HuH-7 (cell line): ENCODE measurements at regions not wholly inside any gene's neighbourhood (a gene's known extent, or its start where the extent isn't known, plus 50 kb on each side); places are given as distances from the start of the nearest gene placed in this dataset.

ENCODE experiments used
- DNase-seq: peaks from one replicate; pipeline ENCODE4 v3.0.0; 2011; ENCODE audit warnings: low spot score

DNA sequence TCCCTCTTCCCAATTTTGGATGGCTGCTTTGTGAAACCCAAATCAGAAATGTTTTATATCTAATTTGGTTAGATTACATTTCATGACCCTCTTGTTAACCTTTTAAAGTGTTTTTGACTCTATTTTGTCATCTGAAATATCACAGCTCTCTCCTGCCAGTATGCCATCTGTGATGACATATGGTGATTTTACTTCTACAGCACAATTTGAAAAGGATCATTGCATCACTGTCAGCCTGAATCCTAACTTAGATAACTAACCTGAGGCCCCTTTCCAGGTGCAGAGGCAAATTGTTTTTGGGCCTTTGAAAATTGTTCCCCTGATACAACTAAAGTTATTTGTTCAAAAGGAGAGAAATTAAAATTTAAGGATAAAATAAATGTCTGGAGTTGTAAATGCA is 1023.4 kb upstream of the LRRTM1 start:
- DNase-seq, result no peak

DNA sequence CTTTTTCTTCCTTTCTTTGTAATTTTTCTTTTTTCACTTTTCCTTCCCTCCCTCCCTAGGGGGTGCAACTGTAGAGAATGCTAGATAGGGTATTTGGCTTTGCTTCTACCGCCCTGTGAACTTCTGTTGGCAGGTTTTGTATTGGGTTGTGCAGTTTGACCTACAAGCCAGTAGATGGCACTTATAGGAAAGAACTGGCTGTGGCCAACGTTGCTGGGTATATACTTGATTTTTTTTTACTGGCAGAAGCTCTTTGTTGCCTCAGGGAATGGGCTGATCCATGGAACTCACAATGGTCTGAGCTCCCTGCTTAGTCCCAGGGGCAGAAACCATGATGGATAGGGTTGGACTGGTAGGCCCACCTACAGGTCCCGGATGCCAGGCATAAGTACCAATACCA is 1019.5 kb upstream of the LRRTM1 start:
- peak; percentile 1 for DNase-seq

DNA sequence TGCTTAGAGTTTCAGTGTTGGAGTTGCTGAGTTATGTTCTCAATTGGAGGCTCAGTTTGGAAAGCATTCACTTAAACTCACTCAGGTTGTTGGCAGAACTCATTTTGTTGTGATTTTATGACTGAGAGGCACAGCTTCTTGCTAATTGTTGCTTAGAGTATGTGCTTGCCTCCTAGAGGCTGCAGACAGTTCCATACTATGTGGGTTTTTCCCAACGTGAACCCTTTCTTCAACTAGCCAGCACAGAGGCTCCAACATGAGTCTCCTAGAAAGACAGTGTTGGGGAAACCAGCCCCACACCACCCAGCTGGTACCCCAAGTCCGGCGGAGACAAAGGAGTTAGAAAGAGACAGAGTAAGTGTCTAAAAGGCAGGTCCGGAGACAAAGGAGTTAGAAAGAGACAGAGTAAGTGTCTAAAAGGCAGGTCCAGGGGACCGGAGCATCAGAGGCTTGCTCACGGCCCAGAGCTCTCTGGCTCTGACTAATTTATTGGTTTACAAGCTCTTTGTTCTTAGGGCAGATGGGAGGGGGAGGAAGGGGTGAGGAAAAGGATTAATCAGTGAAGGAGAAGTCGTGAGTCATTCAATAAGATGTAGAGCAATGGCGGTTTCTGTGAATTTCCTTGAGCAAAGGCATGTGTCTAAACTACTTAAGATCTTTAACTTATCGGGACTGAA is 999.7 kb upstream of the LRRTM1 start:
- no peak for DNase-seq

DNA sequence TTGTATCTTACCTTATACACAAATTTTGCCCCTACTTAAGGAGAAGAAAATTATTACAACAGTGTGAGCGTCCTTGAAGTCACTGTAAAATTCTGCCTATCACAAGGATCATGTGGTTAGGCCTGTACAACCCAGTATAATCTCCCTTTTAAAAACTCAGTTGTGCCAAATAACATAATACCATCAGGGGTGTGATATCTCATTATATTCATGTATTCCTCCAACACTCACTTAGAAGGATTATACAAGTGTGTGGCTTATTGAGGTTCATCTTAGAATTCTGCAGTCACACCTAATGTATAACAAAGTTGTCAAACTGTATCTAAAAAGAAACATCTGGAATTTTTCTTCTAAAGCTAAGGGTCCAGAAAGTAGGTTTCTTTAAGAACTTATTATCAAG is 998.8 kb upstream of the LRRTM1 start:
- DNase-seq, result no peak

DNA sequence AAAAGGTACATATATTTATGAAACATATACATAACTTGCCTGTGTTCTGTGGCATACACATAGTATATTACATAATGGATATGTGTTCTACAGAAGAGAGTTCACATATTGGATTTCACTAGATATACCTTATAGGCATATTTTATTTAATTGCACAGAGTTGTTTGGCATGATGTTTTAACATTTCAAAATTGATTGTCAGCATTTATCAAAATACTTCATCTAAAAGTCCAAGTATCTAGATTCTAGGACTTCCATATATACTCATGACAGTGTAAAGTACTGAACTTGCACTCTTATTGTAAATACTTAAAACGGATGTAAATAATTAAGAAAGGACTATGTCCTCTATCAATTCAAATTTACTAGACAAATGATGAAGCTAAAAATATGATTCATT is 995.3 kb upstream of the LRRTM1 start:
- no peak for DNase-seq

DNA sequence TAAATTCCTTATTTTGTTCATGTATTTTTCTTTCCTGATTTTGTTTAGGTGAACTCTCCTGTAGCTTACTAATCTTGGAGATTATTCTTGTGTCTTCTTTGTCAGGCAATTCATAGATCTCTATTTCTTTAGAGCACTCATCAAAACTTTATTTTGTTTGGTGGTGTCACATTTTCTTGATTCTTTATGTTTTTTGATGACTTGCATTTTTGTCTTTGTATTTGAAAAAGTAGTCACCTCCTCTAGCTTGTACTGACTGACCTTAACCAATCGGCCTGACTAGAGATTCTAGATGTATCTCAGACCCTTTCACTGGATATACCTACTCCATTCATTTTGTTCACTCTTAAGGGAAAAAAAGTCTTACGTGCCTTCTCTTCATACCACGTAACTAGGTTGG is 986.3 kb upstream of the LRRTM1 start:
- no peak for DNase-seq

DNA sequence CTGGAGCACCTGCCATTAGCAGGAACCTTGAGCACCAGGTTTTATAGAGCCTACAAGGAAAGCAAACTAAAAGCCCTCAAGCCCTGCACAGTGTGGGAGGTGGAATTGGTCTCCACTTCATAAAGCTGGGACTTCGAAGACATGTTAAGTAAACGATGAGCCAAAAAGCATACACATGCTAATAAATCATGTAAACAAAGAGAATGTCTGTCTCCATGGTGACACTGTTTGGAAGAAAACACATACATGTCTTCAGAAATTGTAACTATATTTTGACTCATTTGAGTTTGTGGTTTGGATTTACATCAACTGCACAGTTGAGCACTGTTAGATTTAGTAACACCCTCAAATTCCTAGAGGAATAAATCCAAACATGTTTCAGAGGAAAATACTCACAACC is 978.5 kb upstream of the LRRTM1 start:
- DNase-seq, result no peak

DNA sequence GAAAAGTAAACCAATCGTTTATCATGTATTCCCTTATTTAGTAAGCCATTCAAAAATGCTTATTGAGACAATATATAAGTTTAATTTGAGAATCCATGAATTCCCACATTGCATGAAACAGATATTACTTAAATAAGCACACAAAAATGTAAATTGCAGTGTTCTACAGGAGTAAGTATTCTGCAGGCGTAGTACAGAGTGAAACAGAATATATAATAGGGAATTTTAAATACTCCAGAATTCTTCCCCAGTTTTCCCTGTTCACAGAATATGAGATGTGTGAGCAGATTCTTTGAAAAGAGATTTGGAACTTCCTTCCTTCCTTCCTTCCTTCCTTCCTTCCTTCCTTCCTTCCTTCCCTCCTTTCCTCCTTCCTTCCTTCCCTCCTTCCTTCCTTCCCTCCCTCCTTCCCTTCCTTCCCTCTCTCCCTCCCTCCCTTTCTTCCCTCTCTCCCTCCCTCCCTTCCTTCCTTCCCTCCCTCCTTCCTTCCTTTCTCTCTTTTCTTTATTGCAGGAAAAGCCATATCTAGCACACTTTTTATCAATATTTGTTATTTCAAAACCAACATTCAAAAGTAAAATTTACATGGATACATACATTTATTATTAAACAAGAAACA is 977.7 kb upstream of the LRRTM1 start:
- no peak for DNase-seq

DNA sequence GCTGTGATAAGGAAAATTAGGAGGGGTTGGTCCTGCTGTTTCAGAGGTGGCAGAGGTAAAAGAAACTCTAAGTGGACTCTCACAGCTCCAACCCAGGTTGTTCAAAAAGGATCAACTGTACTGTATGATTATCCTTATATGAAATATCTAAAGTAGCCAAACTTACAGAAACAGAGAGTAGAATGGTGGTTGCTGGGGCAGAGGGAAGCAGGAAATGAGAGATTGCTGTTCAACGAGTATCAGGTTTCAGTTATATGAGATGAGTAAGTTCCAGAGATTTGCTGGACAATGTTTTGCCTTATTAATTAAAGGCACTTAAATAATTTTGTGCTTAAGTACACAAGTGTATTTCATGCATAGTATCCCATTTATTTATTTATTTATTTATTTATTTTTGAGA is 972.0 kb upstream of the LRRTM1 start:
- no peak for DNase-seq

DNA sequence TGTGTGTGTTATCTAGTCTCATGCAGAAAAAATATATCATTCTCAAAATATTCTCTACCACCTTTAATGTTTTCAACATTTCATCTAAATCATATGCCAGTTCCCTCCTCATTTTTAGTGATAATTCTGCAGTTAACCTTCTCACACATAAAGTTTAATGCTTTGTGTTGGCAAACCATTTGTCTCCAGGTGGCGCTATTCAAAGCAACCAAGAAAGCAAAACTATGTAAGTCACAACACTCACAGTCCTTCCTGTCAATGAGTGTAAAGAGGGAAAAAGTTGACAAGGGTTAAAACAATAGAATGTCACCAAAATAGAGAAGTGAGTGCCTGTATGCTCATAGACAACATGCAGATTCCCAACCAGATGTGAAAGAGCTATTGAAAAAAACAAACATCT is 961.6 kb upstream of the LRRTM1 start:
- DNase-seq, result no peak

DNA sequence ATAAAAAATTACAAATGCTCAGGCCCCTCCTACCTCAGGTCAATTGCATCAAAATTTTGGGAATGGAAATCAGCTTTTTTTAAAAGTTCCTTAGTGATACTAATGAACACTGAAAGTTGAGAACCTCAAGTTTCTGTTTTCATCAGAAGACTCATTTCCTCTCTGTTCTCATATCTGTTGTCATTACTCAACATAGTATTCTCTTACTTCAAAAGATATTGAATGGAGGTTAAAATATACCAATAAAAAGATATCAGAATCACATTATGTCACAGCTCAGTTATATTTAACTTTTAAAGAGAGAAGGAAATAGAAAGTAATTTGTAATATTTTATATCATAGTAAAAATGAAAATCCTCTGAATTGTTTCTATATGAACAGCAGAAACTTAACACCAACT is 959.4 kb upstream of the LRRTM1 start:
- no peak for DNase-seq

DNA sequence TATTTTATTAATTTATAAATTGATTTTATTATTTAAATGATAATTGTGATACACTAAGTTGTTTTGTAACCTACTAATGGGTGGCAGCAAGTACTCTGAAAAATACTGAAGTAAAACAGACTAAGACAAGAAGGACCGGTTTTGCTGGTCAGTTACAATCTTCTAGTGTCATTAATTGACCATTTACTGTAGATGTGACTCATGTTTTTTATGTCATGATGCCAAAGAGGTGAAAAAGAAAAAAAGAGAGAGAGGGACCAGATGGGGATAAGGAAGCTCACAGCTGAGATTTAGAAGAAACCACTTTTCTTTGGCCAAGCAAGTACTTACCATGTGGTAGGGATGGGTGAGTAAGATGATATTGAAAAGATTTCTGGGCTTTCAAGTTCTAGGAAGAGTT is 955.8 kb upstream of the LRRTM1 start:
- no peak for DNase-seq

DNA sequence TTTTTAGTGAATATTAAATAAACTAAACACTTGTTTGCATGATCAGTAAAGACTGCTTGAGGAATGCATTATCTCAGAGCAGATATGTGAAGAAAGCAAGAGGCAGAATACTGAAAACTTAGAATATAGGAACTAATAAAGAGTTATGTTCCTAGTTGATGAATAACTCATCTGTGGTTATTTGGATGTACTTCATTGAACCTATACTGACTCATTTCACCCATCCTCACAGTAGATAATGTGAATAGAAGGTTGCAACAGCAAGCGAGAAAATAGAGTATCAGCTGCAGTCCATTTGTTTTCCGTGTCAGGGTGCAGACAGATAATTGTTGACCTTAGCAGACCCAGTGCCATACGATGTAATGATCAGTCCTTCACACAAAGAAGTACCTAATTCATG is 945.7 kb upstream of the LRRTM1 start:
- no peak for DNase-seq

DNA sequence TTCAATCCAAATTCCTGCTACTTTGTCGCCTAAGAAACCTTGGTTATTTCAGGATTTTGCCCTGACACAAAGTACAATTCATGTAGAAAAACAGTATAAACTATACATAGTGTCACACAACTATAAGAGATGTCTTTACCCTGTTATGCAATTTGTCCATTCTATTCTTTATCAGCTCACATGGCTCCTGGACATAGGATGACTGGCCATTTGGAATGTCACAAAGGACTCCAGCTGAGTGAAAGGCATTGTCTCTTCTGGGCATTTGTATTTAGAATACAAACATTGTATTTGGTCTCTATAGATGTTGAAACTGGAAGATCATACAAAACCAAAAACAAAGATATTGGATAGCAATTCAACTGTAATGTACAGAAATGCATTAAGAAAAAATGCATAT is 944.6 kb upstream of the LRRTM1 start:
- no peak for DNase-seq

DNA sequence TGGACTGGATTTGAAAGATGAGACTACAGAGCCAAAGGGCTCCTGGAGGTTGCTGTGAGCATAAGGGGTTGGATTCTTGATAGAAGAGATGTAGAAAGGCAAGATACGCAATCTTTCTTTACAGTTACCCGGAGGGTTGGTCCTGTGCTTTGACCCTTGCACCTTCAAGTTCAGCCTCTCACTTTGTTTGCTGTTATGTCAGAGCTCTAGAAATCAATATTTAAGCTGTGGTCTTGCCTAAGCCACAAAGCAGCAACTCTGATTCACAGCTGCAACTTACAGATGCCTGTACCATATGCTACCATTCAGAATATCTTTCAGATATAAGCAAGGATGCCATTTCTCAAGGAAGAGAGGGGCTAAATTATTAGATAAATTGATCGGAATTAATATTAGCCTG is 943.1 kb upstream of the LRRTM1 start:
- DNase-seq, result peak; percentile 24

DNA sequence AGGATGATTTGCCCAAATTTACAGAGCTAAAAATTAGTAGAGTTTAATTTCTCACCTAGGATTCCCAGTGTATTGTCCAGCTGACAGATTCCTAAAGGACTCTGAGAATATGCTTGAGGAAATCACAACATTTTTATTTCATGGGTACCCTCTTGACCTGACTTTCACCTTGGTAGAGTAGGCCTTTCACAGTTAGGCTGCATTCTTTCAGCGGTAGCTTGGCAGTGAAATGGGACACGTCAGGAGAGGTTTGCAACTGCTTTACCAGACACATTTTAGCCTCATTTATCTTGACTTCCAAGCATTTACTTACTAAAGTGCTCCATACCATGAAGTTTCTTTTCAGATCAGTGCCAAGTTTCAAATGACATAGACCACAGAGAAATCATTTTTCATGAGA is 937.9 kb upstream of the LRRTM1 start:
- DNase-seq, result no peak

DNA sequence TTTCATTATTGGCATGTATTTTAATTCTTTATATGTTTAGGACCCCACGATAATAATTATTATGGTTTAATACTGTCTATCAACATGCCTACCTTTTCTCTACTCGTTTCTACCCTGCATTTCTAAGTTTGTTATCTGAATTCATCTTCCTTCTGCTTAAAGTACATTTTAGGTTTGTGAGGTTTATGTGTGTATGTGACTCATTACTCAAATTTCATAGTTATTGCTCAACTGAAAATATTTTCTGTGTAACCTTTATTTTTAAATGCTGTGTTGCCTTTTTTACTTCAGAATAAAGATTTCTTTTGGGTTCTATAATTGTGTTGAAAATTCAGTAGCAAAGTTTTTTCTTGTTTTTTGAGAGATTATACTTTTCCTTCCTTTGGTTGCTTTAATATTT is 933.9 kb upstream of the LRRTM1 start:
- DNase-seq, result no peak

DNA sequence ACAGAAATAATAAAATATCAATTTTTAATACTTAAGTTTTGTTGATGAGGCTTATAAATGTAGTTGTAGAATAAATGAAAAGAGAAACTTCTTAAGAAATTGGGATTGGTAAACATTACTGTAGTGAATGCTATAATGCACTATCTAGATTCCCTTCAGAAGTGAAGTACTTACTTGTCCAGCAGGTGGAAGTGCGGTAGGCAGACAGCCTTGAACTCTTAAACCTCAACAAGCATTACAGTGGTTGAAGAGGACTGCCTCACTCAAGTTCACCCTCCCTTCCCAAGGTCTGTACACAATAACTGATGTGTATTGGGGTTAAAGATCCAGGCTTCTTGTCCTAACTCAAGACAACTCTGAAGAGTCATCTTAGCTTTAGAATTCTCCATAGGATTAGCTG is 931.0 kb upstream of the LRRTM1 start:
- no peak for DNase-seq

DNA sequence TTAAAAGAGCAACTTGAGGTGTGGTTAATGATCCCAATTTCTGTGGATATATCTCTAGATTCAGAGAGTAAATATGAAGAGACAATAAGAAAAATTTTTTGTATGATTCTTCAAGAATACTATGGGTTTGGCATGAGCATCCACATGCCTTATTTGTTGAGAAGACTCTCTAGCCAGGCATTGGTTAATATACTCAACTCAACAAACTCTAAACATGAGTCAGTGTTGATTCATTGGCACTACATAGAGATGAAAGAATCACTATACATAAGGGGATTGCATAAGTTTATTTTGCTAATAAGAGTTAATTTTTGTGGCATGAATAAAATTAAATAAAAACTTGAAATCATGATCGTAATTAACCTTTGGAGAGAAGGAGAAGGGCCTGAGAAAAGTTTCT is 930.2 kb upstream of the LRRTM1 start:
- DNase-seq, result no peak

DNA sequence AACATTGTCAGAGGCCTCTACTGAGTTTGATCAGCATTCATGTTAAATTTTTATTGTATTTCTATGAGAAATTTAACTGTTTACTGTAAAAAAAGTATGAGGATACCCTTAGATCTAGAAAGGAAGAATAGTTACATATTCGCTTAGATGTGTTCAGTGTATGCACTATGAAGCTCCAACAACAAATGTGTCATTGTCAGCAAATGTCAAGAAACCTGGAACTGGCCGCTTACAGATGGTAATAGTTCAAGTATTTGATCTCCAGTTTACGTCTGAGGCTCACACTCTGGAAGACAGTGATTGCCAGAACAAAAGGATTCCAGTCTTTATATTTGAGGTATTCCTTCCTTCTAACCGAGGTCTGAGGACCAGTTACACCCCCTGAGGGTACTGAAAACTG is 921.2 kb upstream of the LRRTM1 start:
- DNase-seq, result no peak

DNA sequence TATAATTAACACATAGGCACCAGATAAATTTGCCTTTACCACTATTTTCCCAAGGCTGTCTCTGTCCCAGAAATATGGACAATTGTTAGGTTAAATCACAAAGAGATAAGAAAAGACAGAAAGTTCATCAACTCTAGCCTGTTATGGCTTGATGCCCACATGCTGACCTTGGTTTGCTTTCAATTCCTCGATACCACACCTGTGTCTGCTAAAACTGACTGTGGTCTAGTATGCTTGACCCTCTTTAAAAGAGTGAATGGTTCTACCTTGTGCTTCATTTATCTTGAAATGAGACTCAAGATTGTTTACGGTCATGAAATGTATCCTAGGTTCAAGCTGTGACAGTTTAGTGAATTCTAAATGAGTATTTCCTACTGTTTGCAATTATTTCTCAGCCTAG is 909.0 kb upstream of the LRRTM1 start:
- DNase-seq, result no peak

DNA sequence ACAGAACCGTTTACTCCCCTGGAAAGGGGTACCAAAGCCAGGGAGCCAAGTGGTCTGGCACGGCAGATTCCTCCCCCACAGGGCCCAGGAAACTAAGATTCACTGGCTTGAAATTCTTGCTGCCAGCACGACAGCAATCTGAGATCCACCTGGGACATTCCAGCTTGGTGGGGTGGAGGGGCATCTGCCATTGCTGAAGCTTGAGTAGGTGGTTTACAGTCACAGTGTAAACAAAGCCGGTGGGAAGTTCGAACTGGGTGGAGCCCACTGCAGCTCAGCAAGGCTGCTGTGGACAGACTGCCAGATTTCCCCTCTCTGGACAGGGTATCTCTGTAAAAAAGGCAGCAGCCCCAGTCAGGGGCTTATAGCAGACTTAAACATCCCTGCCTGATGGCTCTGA is 901.7 kb upstream of the LRRTM1 start:
- no peak for DNase-seq

DNA sequence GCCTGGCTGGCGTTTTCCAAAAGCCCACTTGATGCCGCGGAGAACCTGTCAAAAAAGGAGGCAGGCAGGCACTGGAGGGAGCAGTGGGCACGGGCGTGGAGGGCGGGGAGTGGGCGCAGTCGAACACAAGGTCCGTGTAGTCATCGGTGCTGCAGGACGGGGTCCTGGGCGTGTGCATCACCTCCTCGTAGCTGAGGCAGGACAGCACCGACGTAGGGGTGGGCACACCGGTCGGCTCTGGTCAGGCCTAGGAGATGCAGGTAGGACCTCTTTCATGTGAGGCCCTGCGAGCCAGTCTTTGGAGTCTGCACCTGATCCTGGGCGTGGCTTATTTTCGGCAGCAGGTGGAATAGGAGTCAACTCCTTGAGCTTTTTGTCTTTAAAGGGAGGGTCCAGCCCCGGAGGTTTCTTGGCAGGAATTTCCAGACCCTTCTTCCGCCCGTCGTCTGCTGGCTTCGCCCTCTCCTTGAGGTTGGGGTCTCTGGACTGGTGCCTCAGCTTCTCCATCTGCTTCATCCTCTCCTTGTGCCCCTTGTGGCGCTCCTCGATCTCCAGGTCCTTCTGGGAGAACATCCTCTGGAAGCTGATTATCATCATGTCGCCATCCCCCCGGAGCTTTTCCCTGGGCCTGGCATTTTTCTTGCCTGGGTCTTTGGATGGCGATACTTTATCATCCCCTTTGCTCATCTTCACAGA is 892.5 kb upstream of the LRRTM1 start:
- DNase-seq, result no peak

DNA sequence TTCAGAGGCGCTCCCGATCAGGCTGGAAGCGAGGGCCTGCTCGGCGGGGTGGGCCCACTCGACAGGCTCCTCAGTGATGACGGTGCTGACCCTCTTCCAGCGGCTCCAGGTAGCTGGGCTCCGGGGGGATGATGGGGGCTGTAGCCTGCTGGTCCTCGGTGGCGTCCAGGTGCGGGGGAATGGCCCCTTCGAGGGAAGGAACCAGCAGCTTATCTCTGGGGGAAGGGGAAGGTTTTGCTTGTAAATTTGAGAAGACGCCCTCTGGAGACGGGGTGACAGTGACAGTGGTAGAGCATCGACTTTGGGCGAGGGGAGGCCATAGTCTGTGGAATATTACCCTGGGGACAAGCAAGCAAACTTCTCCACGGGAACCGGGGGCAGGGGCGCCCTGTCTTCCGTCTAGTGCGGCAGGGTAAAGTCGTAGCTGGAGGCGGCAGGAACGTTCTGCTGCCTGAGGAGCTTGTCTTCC is 891.9 kb upstream of the LRRTM1 start:
- no peak for DNase-seq
